ENCODE measurements at regions not wholly inside any gene's neighbourhood (a gene's known extent, or its start where the extent isn't known, plus 50 kb on each side); places are given as distances from the start of the nearest gene placed in this dataset.

- DNase-seq, result no peak
Observed at GRCh38 chr22:47849576-47849975, 1087.1 kb downstream of the TBC1D22A start.

GRCh38 chr22:47848184-47848920 is 1085.9 kb downstream of the TBC1D22A start:
- DNase-seq, result no peak

- no peak for DNase-seq
Observed at GRCh38 chr22:47847131-47847890, 1084.9 kb downstream of the TBC1D22A start.

- DNase-seq, result no peak
Observed at GRCh38 chr22:47846206-47846605, 1083.8 kb downstream of the TBC1D22A start.

- no peak for DNase-seq
Observed at GRCh38 chr22:47842119-47842518, 1079.7 kb downstream of the TBC1D22A start.

- no peak for DNase-seq
Observed at GRCh38 chr22:47841156-47841555, 1078.7 kb downstream of the TBC1D22A start.

- DNase-seq, result no peak
Observed at GRCh38 chr22:47839595-47840227, 1077.3 kb downstream of the TBC1D22A start.

GRCh38 chr22:47837703-47838102 is 1075.3 kb downstream of the TBC1D22A start:
- no peak for DNase-seq

- no peak for DNase-seq
Observed at GRCh38 chr22:47836957-47837356, 1074.5 kb downstream of the TBC1D22A start.

GRCh38 chr22:47835726-47836125 is 1073.3 kb downstream of the TBC1D22A start:
- DNase-seq, result no peak

- no peak for DNase-seq
Observed at GRCh38 chr22:47826016-47826415, 1063.6 kb downstream of the TBC1D22A start.

- DNase-seq, result no peak
Observed at GRCh38 chr22:47822422-47822821, 1060.0 kb downstream of the TBC1D22A start.

- DNase-seq, result no peak
Observed at GRCh38 chr22:47818496-47818895, 1056.0 kb downstream of the TBC1D22A start.

- DNase-seq, result no peak
Observed at GRCh38 chr22:47817380-47817779, 1054.9 kb downstream of the TBC1D22A start.

- DNase-seq, result no peak
Observed at GRCh38 chr22:47816863-47817210, 1054.4 kb downstream of the TBC1D22A start.

- DNase-seq, result no peak
Observed at GRCh38 chr22:47816121-47816862, 1053.8 kb downstream of the TBC1D22A start.

- DNase-seq, result no peak
Observed at GRCh38 chr22:47814474-47814873, 1052.0 kb downstream of the TBC1D22A start.

- DNase-seq, result no peak
Observed at GRCh38 chr22:47813661-47814060, 1051.2 kb downstream of the TBC1D22A start.

- DNase-seq, result no peak
Observed at GRCh38 chr22:47811971-47812370, 1049.5 kb downstream of the TBC1D22A start.

- no peak for DNase-seq
Observed at GRCh38 chr22:47810505-47811500, 1048.4 kb downstream of the TBC1D22A start.

GRCh38 chr22:47808886-47809620 is 1046.6 kb downstream of the TBC1D22A start:
- no peak for DNase-seq

Measured in amniotic stem cell (primary cell).